ENCODE measurements at regions not wholly inside any gene's neighbourhood (a gene's known extent, or its start where the extent isn't known, plus 50 kb on each side); places are given as distances from the start of the nearest gene placed in this dataset.
A peak's percentile ranks its signal among the peaks of the same experiment; 100 is the strongest.
"Not testable (repeated sequence)": the region's sequence is repeated elsewhere in the genome, so short reads cannot be mapped to it uniquely, and the experiment has no call there.

- no peak for DNase-seq (ENCODE audit: low read depth in 4 of 4, low spot score in 1 of 4)
Observed at GRCh38 chr3:109784852-109785631, 447.7 kb upstream of the DPPA4 start.

GRCh38 chr3:109803274-109803673, 465.9 kb upstream of the DPPA4 start:
- no peak for DNase-seq (ENCODE audit: low read depth in 4 of 4, low spot score in 1 of 4)

GRCh38 chr3:109804697-109805096, 467.4 kb upstream of the DPPA4 start:
- DNase-seq (ENCODE audit: low read depth in 4 of 4, low spot score in 1 of 4) = no peak

GRCh38 chr3:109806929-109807328, 469.6 kb upstream of the DPPA4 start:
- DNase-seq (ENCODE audit: low read depth in 4 of 4, low spot score in 1 of 4) = peak in 3 of 4 experiments; percentile 4 to 14 (median 13)

GRCh38 chr3:109809513-109809912, 472.2 kb upstream of the DPPA4 start:
- DNase-seq (ENCODE audit: low read depth in 4 of 4, low spot score in 1 of 4) = no peak

GRCh38 chr3:109818081-109818480, 480.7 kb upstream of the DPPA4 start:
- DNase-seq (ENCODE audit: low read depth in 4 of 4, low spot score in 1 of 4) = no peak

- no peak for DNase-seq (ENCODE audit: low read depth in 4 of 4, low spot score in 1 of 4)
Observed at GRCh38 chr3:109819734-109820133, 482.4 kb upstream of the DPPA4 start.

GRCh38 chr3:109825971-109826810, 488.8 kb upstream of the DPPA4 start:
- no peak for DNase-seq (ENCODE audit: low read depth in 4 of 4, low spot score in 1 of 4)

GRCh38 chr3:109831403-109831802, 494.1 kb upstream of the DPPA4 start:
- DNase-seq (ENCODE audit: low read depth in 4 of 4, low spot score in 1 of 4) = no peak

- no peak for DNase-seq (ENCODE audit: low read depth in 4 of 4, low spot score in 1 of 4)
Observed at GRCh38 chr3:109835958-109836357, 498.6 kb upstream of the DPPA4 start.

GRCh38 chr3:109851854-109852253, 514.5 kb upstream of the DPPA4 start:
- no peak for DNase-seq (ENCODE audit: low read depth in 4 of 4, low spot score in 1 of 4)

- DNase-seq (ENCODE audit: low read depth in 4 of 4, low spot score in 1 of 4) = no peak
Observed at GRCh38 chr3:109852283-109852682, 514.9 kb upstream of the DPPA4 start.

GRCh38 chr3:109853077-109853731, 515.9 kb upstream of the DPPA4 start:
- no peak for DNase-seq (ENCODE audit: low read depth in 4 of 4, low spot score in 1 of 4)

GRCh38 chr3:109863701-109864100, 526.4 kb upstream of the DPPA4 start:
- DNase-seq (ENCODE audit: low read depth in 4 of 4, low spot score in 1 of 4) = no peak

- no peak for DNase-seq (ENCODE audit: low read depth in 4 of 4, low spot score in 1 of 4)
Observed at GRCh38 chr3:109864452-109864851, 527.1 kb upstream of the DPPA4 start.

GRCh38 chr3:109869586-109869985, 532.2 kb upstream of the DPPA4 start:
- no peak for DNase-seq (ENCODE audit: low read depth in 4 of 4, low spot score in 1 of 4)

- no peak for DNase-seq (ENCODE audit: low read depth in 4 of 4, low spot score in 1 of 4)
Observed at GRCh38 chr3:109874896-109875708, 537.8 kb upstream of the DPPA4 start.

GRCh38 chr3:109877616-109878015, 540.3 kb upstream of the DPPA4 start:
- not testable (repeated sequence) for DNase-seq (ENCODE audit: low read depth in 4 of 4, low spot score in 1 of 4)

- no peak for DNase-seq (ENCODE audit: low read depth in 4 of 4, low spot score in 1 of 4)
Observed at GRCh38 chr3:109882144-109882543, 544.8 kb upstream of the DPPA4 start.

GRCh38 chr3:109887293-109887692, 549.9 kb upstream of the DPPA4 start:
- DNase-seq (ENCODE audit: low read depth in 4 of 4, low spot score in 1 of 4) = no peak

GRCh38 chr3:109888026-109888425, 550.7 kb upstream of the DPPA4 start:
- no peak for DNase-seq (ENCODE audit: low read depth in 4 of 4, low spot score in 1 of 4)
